SH-SY5Y (cell line): ENCODE measurements at regions not wholly inside any gene's neighbourhood (a gene's known extent, or its start where the extent isn't known, plus 50 kb on each side); places are given as distances from the start of the nearest gene placed in this dataset.

Experiments
- GATA2 ChIP-seq: IDR thresholded peaks from 2 replicates; pipeline ENCODE4 v1.6.1; 2011; ENCODE audit warnings: mild to moderate bottlenecking, low read depth, low read length
- GATA3 ChIP-seq: IDR thresholded peaks from 2 replicates; pipeline ENCODE4 v1.6.1; 2011; ENCODE audit warnings: low read depth, mild to moderate bottlenecking, low read length, moderate library complexity

DNA sequence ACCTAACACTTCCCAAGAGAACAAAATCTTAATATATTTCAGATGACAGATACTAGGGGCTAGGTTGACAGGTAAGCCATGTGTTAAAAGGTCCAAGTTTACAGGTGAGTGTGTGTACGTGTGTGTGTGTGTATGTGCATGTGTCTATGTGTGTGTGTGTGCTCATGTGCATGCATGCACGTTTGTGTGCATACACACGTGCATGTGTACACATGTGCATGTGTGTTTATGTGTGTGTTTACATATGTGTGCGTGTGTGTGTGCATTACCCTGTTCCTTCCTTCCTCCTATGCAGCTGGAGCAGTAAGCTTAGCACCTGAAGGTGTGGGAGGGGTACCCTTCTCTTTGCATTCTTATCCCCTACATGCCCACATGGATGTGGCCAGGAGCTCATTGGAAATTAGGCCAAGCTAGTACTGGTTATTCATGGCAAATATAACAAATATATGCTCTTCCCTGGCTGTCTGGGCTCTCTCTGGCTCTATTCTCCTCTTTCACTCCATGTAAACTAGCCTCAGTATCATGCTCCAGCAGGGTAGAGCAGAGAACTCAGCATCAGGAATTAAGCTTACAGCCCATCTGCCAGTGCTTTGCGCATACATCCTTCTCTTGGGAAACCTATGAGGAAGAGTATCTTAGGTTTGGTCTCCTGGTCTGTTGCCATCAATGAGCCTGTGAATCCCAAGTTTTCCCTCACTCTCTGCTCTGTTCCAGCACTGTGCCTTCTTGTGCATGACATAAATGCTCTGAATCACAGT, 258.0 kb upstream of the MYOCD start:
- TF ChIP-seq GATA2 (no peak), GATA3 (no peak)
